K562 (cell line): ENCODE measurements at regions not wholly inside any gene's neighbourhood (a gene's known extent, or its start where the extent isn't known, plus 50 kb on each side); places are given as distances from the start of the nearest gene placed in this dataset.

ENCODE experiments used
- ATAC-seq: fragments of 200-7000 bp; cut with Tn5 transposase; 3 replicates; pipeline ENCODE4 v1.9.1; 2020; ENCODE audit warnings: moderate library complexity
- BruUV-seq: library from RNA; stranded (reverse); fragments of 400-500 nt; replicated peaks from 2 replicates; lab custom pipeline; 2021; lab: Mats Ljungman, UMichigan
- CTCF ChIA-PET: fragments of 300-600 bp; formaldehyde crosslinking; extraction: SDS; loops from one replicate; lab custom pipeline; 2021; ENCODE audit warnings: low intra/inter-chr PET ratio; lab: Yijun Ruan, JAX
- POLR2A ChIA-PET: fragments of 300-600, 350-650 bp; sonication (Branson Sonifier 250); formaldehyde crosslinking; extraction: SDS; loops from one replicate; lab custom pipeline; 2021; ENCODE audit warnings: antibody characterized with exemption, inconsistent platforms; lab: Yijun Ruan, JAX
- DNase-seq, 4 experiments: peaks; one replicate each; pipeline versions ENCODE4 v3.0.0 to v3.0.0-alpha.2; 2011 to 2018; ENCODE audit warnings: low spot score in 3 of 4, mixed read lengths in 3 of 4; ENCODE audit errors: extremely low read depth in 1 of 4
- FAIRE-seq: peaks from 2 replicates; lab custom pipeline; 2011; peaks lifted over from hg19 to GRCh38; lab: Jason Lieb, UNC
- H2AFZ ChIP-seq: 2 replicates; pipeline ENCODE4 v1.6.0; 2011; ENCODE audit warnings: low read depth, low read length, control low read depth, inconsistent platforms
- H3K27ac ChIP-seq: fragments of 200-600 bp; 3 replicates; pipeline ENCODE4 v1.8.0; 2011; ENCODE audit warnings: low read depth, mild to moderate bottlenecking, control low read depth, inconsistent platforms, low read length, moderate library complexity, mixed read lengths; ENCODE audit errors: extremely low read depth
- H3K27me3 ChIP-seq, 2 experiments: fragments of 300-600 bp in 1 of 2; 2 replicates in 1 of 2; 3 replicates in 1 of 2; pipeline versions ENCODE4 v1.6.0 to v1.8.0; 2011; ENCODE audit warnings: inconsistent platforms in 2 of 2, low read length in 2 of 2, mild to moderate bottlenecking in 1 of 2, mixed read lengths in 1 of 2, moderate library complexity in 1 of 2; ENCODE audit not compliant: control insufficient read depth in 2 of 2, insufficient read depth in 2 of 2
- H3K36me3 ChIP-seq: fragments of 300-600 bp; 3 replicates; pipeline ENCODE4 v1.8.0; 2011; ENCODE audit warnings: mild to moderate bottlenecking, low read length, inconsistent platforms; ENCODE audit not compliant: control insufficient read depth, insufficient read depth
- H3K4me1 ChIP-seq, 2 experiments: fragments of 200-600 bp in 1 of 2; replicated peaks in 1 of 2; 2 replicates in 1 of 2; 3 replicates in 1 of 2; pipeline versions ENCODE4 v1.5.1 to v1.8.0; 2011; ENCODE audit warnings: inconsistent platforms in 2 of 2, low read length in 2 of 2, mild to moderate bottlenecking in 1 of 2, mixed read lengths in 1 of 2, moderate library complexity in 1 of 2; ENCODE audit not compliant: control insufficient read depth in 2 of 2, insufficient read depth in 2 of 2
- H3K4me2 ChIP-seq: 2 replicates; pipeline ENCODE4 v1.6.1; 2011; ENCODE audit warnings: low read length, control low read depth, inconsistent platforms, mixed read lengths; ENCODE audit not compliant: insufficient read depth
- H3K4me3 ChIP-seq: fragments of 200-600 bp; sonication (generic), shearing (Covaris generic); 2 replicates; pipeline ENCODE4 v1.5.1; 2016; ENCODE audit warnings: control low read depth, inconsistent platforms
- H3K79me2 ChIP-seq: fragments of 200-600 bp; 3 replicates; pipeline ENCODE4 v1.8.0; 2011; ENCODE audit warnings: low read length, inconsistent platforms; ENCODE audit not compliant: control insufficient read depth, insufficient read depth
- H3K9ac ChIP-seq, 2 experiments: 2 replicates each; pipeline versions ENCODE4 v1.6.0 to v1.6.1; 2011; ENCODE audit warnings: low read depth in 2 of 2, low read length in 2 of 2, control low read depth in 1 of 2, inconsistent platforms in 1 of 2, mild to moderate bottlenecking in 1 of 2, mixed read lengths in 1 of 2; ENCODE audit not compliant: insufficient read depth in 1 of 2
- H3K9me1 ChIP-seq: one replicate; pipeline ENCODE4 v1.6.0; 2011; ENCODE audit warnings: inconsistent platforms, mild to moderate bottlenecking, low read length, moderate library complexity; ENCODE audit not compliant: control insufficient read depth, insufficient read depth
- H3K9me3 ChIP-seq: replicated peaks from 2 replicates; pipeline ENCODE4 v1.5.1; 2011; ENCODE audit warnings: low read depth, low read length, inconsistent platforms; ENCODE audit not compliant: control insufficient read depth, insufficient read depth
- H4K20me1 ChIP-seq: replicated peaks from 2 replicates; pipeline ENCODE4 v1.6.1; 2011; ENCODE audit warnings: low read length, inconsistent platforms, mixed read lengths; ENCODE audit not compliant: control insufficient read depth, insufficient read depth
- ATF7 ChIP-seq: fragments of 450-650 bp; IDR thresholded peaks from 2 replicates; pipeline ENCODE4 v1.7.1; 2014; ENCODE audit warnings: mild to moderate bottlenecking, moderate library complexity
- FOXP4 ChIP-seq: sonication (generic); formaldehyde crosslinking; IDR thresholded peaks from 2 replicates; pipeline ENCODE4 v1.8.0; 2022; ENCODE audit warnings: mild to moderate bottlenecking, missing genetic modification reagents, borderline replicate concordance
- HCFC1 ChIP-seq: IDR thresholded peaks from 2 replicates; pipeline ENCODE4 v1.6.1; 2012; ENCODE audit warnings: low read depth, low read length, improper control_type of control experiment
- RBBP5 ChIP-seq: fragments of 200-600 bp; sonication (generic); IDR thresholded peaks from 2 replicates; pipeline ENCODE4 v1.6.1; 2012; ENCODE audit warnings: borderline replicate concordance, mild to moderate bottlenecking, low read length, control low read depth, inconsistent platforms; ENCODE audit not compliant: insufficient read depth, poor library complexity, severe bottlenecking
- RBM15 ChIP-seq: fragments of 200-400 bp; formaldehyde crosslinking; IDR thresholded peaks from 2 replicates; pipeline ENCODE4 v1.6.1; 2018; ENCODE audit warnings: mild to moderate bottlenecking, low read length, moderate library complexity; ENCODE audit not compliant: insufficient read depth
- ZBED1 ChIP-seq: IDR thresholded peaks from 2 replicates; pipeline ENCODE4 v1.6.1; 2014
- ZKSCAN3 ChIP-seq: fragments of 250-450 bp; sonication (Bioruptor Pico); IDR thresholded peaks from 2 replicates; pipeline ENCODE4 v1.4.0; 2020
- ZNF124 ChIP-seq: sonication (generic); formaldehyde crosslinking; IDR thresholded peaks from 2 replicates; pipeline ENCODE4 v1.8.1; 2022; ENCODE audit warnings: missing genetic modification reagents
- ZNF143 ChIP-seq: sonication (generic); formaldehyde crosslinking; IDR thresholded peaks from 2 replicates; pipeline ENCODE4 v1.9.0; 2022; ENCODE audit warnings: mild to moderate bottlenecking, missing genetic modification reagents
- ZNF282 ChIP-seq: sonication (generic); formaldehyde crosslinking; IDR thresholded peaks from 2 replicates; pipeline ENCODE4 v1.8.1; 2023; ENCODE audit warnings: missing genetic modification reagents
- ZNF384 ChIP-seq: IDR thresholded peaks from 2 replicates; pipeline ENCODE4 v1.6.1; 2012; ENCODE audit warnings: low read depth, low read length, improper control_type of control experiment
- ZNF76 ChIP-seq: fragments of 250-450 bp; sonication (Bioruptor Pico); IDR thresholded peaks from 2 replicates; pipeline ENCODE4 v1.4.0; 2020; ENCODE audit warnings: mild to moderate bottlenecking, moderate library complexity, borderline replicate concordance
- WGBS: fragments of 100-300 bp; shearing (Covaris generic); methylation state at CpG from one replicate; pipeline ENCODE4 v1.1.6; 2016; ENCODE audit warnings: low coverage, mixed read lengths; ENCODE audit not compliant: insufficient coverage; ENCODE audit errors: missing lambda C conversion rate; 5-methylcytosine and 5-hydroxymethylcytosine counted together
- in situ Hi-C: fragments of 300-500 bp; cut with MboI; formaldehyde crosslinking; loops from 4 replicates; pipeline ENCODE4 v1.15.0; 2018; ENCODE audit warnings: inconsistent platforms, mixed read lengths
- intact Hi-C: fragments of 100-400 bp; cut with micrococcal nuclease; formaldehyde crosslinking; loops from 2 replicates; pipeline ENCODE4 v1.14.2; 2022
- TF ChIP-seq, protein P1 (sequence below): fragments of 450-650 bp; IDR thresholded peaks from 2 replicates; pipeline ENCODE4 v1.6.1; 2016; ENCODE audit warnings: low read depth

- Histone ChIP-seq H3K4me1 (no peaks in the 10 kb centered on the region), H3K4me3 (no peak overlapping the region), H3K27ac (no peak overlapping the region), H3K9me3 (no peaks in the 10 kb centered on the region), H3K79me2 (no peaks in the 10 kb centered on the region), H3K9me1 (no peaks in the 10 kb centered on the region), H3K4me2 (no peak overlapping the region), H4K20me1 (no peaks in the 10 kb centered on the region; the same call in none of the 2 replicates), H3K36me3 (no peaks in the 10 kb centered on the region), H3K9ac (no peak overlapping the region), H3K27me3 (peaks cover 0 to 60% of the 10 kb centered on the region in 2 experiments; a peak in 3 of 5 replicates), H2AFZ (no peak overlapping the region)
- no TSS peak for BruUV-seq
- ChIA-PET POLR2A (interaction anchor here (0.8 to 1.0 kb wide), 2 partner anchors 9 to 12 kb away, joined by 3 read pairs; no protein-coding TSS in a partner anchor), CTCF (no interaction called here)
- FAIRE-seq (no peak), ATAC-seq (no peak), DNase-seq (no peak)
- in situ Hi-C loops: no loop called here
- intact Hi-C loops: no loop called here
- TF ChIP-seq ATF7 (no peak), ZKSCAN3 (no peak), ZNF76 (CRISPR knock-in tag) (no peak), FOXP4 (CRISPR knock-in tag) (no peak), ZNF124 (no peak), ZNF143 (CRISPR knock-in tag) (no peak), RBM15 (no peak), HCFC1 (no peak), ZBED1 (no peak), ZNF384 (no peak), RBBP5 (no peak), ZNF282 (CRISPR knock-in tag) (no peak)
- TF ChIP-seq, protein P1, sequence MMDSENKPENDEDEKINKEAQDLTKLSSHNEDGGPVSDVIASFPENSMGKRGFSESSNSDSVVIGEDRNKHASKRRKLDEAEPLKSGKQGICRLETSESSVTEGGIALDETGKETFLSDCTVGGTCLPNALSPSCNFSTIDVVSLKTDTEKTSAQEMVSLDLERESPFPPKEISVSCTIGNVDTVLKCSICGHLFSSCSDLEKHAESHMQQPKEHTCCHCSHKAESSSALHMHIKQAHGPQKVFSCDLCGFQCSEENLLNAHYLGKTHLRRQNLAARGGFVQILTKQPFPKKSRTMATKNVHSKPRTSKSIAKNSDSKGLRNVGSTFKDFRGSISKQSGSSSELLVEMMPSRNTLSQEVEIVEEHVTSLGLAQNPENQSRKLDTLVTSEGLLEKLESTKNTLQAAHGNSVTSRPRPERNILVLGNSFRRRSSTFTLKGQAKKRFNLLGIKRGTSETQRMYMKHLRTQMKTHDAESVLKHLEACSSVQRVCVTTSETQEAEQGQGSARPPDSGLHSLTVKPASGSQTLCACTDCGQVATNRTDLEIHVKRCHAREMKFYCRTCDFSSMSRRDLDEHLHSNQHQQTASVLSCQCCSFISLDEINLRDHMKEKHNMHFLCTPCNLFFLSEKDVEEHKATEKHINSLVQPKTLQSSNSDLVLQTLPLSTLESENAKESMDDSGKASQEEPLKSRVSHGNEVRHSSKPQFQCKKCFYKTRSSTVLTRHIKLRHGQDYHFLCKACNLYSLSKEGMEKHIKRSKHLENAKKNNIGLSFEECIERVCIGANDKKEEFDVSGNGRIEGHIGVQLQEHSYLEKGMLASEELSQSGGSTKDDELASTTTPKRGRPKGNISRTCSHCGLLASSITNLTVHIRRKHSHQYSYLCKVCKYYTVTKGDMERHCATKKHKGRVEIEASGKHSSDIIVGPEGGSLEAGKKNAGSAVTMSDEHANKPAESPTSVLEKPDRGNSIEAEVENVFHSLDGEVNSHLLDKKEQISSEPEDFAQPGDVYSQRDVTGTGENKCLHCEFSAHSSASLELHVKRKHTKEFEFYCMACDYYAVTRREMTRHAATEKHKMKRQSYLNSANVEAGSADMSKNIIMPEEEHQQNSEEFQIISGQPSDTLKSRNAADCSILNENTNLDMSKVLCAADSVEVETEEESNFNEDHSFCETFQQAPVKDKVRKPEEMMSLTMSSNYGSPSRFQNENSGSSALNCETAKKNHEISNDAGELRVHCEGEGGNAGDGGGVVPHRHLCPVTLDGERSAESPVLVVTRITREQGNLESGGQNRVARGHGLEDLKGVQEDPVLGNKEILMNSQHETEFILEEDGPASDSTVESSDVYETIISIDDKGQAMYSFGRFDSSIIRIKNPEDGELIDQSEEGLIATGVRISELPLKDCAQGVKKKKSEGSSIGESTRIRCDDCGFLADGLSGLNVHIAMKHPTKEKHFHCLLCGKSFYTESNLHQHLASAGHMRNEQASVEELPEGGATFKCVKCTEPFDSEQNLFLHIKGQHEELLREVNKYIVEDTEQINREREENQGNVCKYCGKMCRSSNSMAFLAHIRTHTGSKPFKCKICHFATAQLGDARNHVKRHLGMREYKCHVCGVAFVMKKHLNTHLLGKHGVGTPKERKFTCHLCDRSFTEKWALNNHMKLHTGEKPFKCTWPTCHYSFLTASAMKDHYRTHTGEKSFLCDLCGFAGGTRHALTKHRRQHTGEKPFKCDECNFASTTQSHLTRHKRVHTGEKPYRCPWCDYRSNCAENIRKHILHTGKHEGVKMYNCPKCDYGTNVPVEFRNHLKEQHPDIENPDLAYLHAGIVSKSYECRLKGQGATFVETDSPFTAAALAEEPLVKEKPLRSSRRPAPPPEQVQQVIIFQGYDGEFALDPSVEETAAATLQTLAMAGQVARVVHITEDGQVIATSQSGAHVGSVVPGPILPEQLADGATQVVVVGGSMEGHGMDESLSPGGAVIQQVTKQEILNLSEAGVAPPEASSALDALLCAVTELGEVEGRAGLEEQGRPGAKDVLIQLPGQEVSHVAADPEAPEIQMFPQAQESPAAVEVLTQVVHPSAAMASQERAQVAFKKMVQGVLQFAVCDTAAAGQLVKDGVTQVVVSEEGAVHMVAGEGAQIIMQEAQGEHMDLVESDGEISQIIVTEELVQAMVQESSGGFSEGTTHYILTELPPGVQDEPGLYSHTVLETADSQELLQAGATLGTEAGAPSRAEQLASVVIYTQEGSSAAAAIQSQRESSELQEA: no peak
- 1% methylated on average over 6 of the region's 6 CpGs for WGBS
Observed at GRCh38 chr10:78436222-78436573, 402.5 kb downstream of the RPS24 start.
